VCaP (cell line): ENCODE measurements at regions not wholly inside any gene's neighbourhood (a gene's known extent, or its start where the extent isn't known, plus 50 kb on each side); places are given as distances from the start of the nearest gene placed in this dataset.

Source experiments
- H3K27ac ChIP-seq: fragments of 450-650 bp; 2 replicates; pipeline ENCODE4 v1.5.1; 2017
- CTCF ChIP-seq: fragments of 450-650 bp; conservative IDR thresholded peaks from 2 replicates; pipeline ENCODE4 v1.5.1; 2017; ENCODE audit warnings: mild to moderate bottlenecking, moderate library complexity

GRCh38 chr7:116083796-116084195, 53.2 kb upstream of the TFEC start:
- no peak overlapping the region for H3K27ac ChIP-seq
- no peak for TF ChIP-seq CTCF

GRCh38 chr7:116086547-116087045, 56.0 kb upstream of the TFEC start:
- no peak overlapping the region for H3K27ac ChIP-seq
- TF ChIP-seq CTCF: no peak

- H3K27ac ChIP-seq: no peak overlapping the region
- TF ChIP-seq CTCF: no peak
Observed at GRCh38 chr7:116087291-116087690, 56.7 kb upstream of the TFEC start.

GRCh38 chr7:116087984-116088383, 57.4 kb upstream of the TFEC start:
- no peak for TF ChIP-seq CTCF
- H3K27ac ChIP-seq: no peak overlapping the region

- no peak overlapping the region for H3K27ac ChIP-seq
- TF ChIP-seq CTCF: no peak
Observed at GRCh38 chr7:116089293-116089692, 58.7 kb upstream of the TFEC start.

- no peak for TF ChIP-seq CTCF
- no peak overlapping the region for H3K27ac ChIP-seq
Observed at GRCh38 chr7:116093516-116094301, 63.1 kb upstream of the TFEC start.

GRCh38 chr7:116095396-116095795, 64.8 kb upstream of the TFEC start:
- no peak for TF ChIP-seq CTCF
- no peak overlapping the region for H3K27ac ChIP-seq
